ENCODE measurements at regions not wholly inside any gene's neighbourhood (a gene's known extent, or its start where the extent isn't known, plus 50 kb on each side); places are given as distances from the start of the nearest gene placed in this dataset.
"Not testable (repeated sequence)": the region's sequence is repeated elsewhere in the genome, so short reads cannot be mapped to it uniquely, and the experiment has no call there.

DNA sequence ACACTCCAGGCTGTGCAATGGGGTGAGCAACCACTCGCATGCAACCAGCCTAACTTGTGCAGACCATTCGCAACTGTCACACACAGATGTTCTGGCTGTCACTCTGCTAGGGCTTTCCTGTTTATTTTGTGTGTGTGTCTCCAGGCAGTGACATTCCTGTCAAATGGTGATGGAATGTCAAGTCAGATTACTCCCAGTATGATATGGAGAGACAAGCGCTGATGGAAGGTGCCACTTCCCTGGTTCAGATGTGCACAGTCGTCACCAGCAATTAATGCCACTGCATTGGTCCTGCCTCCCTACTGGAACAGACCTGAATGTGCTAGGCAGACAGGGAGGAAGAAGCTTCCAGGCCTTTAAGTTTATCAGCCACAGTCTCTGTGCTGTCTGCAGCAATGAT lies 442.4 kb upstream of the ISX start:
- H2AFZ ChIP-seq (ENCODE audit: insufficient read depth, low read depth, low read length, poor library complexity, severe bottlenecking): no peak overlapping the region
- ATAC-seq (ENCODE audit: low read depth) (no peak), DNase-seq (no peak)
- no peaks in the 10 kb centered on the region for H3K27me3 ChIP-seq (replicated peaks in 1 of 4; ENCODE audit: control extremely low read depth in 1 of 4, control insufficient read depth in 3 of 4, insufficient read depth in 4 of 4, low read length in 3 of 4)
- ChIA-PET POLR2A (no interaction called here), CTCF (no interaction called here)
- Mint-ChIP-seq H3K4me3 (no peak overlapping the region), H3K9me3 (ENCODE audit: insufficient read depth) (no peaks in the 10 kb centered on the region), H3K27me3 (no peaks in the 10 kb centered on the region), H3K27ac (no peak overlapping the region), H3K4me1 (no peaks in the 10 kb centered on the region)
- H4K20me1 ChIP-seq (ENCODE audit: control insufficient read depth, insufficient read depth, low read length, poor library complexity, severe bottlenecking): no peaks in the 10 kb centered on the region
- WGBS (ENCODE audit: insufficient coverage): 100% methylated on average over 3 of the region's 4 CpGs
- intact Hi-C loops (cut with micrococcal nuclease): no loop called here
- H3K36me3 ChIP-seq (replicated peaks in 1 of 2; ENCODE audit: control extremely low read depth in 1 of 2, control insufficient read depth in 1 of 2, extremely low read depth in 1 of 2, insufficient read depth in 2 of 2, low read length in 1 of 2): no peaks in the 10 kb centered on the region
- H3K9ac ChIP-seq (ENCODE audit: low read length): no peak overlapping the region
- no peak overlapping the region for H3K4me2 ChIP-seq (replicated peaks; ENCODE audit: low read depth, low read length, poor library complexity, severe bottlenecking)
- H3K4me1 ChIP-seq (ENCODE audit: control insufficient read depth in 2 of 2, insufficient read depth in 2 of 2, low read length in 2 of 2): no peaks in the 10 kb centered on the region
- TF ChIP-seq EZH2 (IDR thresholded peaks at IDR 0.05; ENCODE audit: borderline replicate concordance, insufficient read depth, low read depth, low read length, poor library complexity, severe bottlenecking) (no peak), CTCF (IDR thresholded peaks at IDR 0.05) (no peak)
- H3K79me2 ChIP-seq (ENCODE audit: control insufficient read depth, insufficient read depth, low read length): no peaks in the 10 kb centered on the region
- no peak overlapping the region for H3K27ac ChIP-seq (ENCODE audit: low read length in 2 of 2)
- H3K4me3 ChIP-seq (ENCODE audit: control extremely low read depth in 1 of 5, extremely low read depth in 1 of 5, insufficient read depth in 1 of 5, low read depth in 2 of 5, low read length in 4 of 5): no peak overlapping the region
- peaks cover 0 to 3% (median 0%) of the 10 kb centered on the region in 3 donors for H3K9me3 ChIP-seq (ENCODE audit: control extremely low read depth in 1 of 3, control insufficient read depth in 2 of 3, insufficient read depth in 1 of 3, low read length in 2 of 3)

- H3K4me3 Mint-ChIP-seq, POLR2A ChIA-PET, CTCF ChIA-PET: not testable (repeated sequence)
Observed at GRCh38 chr22:34625892-34626291, 440.1 kb upstream of the ISX start.

More at GRCh38 chr22:34625892-34626291, 440.1 kb upstream of the ISX start:
- H3K9me3 ChIP-seq (ENCODE audit: control extremely low read depth in 1 of 3, control insufficient read depth in 2 of 3, insufficient read depth in 1 of 3, low read length in 2 of 3); H3K4me1 Mint-ChIP-seq; H3K9me3 Mint-ChIP-seq (ENCODE audit: insufficient read depth); H3K4me1 ChIP-seq (ENCODE audit: control insufficient read depth in 2 of 2, insufficient read depth in 2 of 2, low read length in 2 of 2); H3K27me3 Mint-ChIP-seq; H3K79me2 ChIP-seq (ENCODE audit: control insufficient read depth, insufficient read depth, low read length); ATAC-seq (ENCODE audit: low read depth); H3K27ac ChIP-seq (ENCODE audit: low read length in 2 of 2); H3K4me3 ChIP-seq (ENCODE audit: control extremely low read depth in 1 of 5, extremely low read depth in 1 of 5, insufficient read depth in 1 of 5, low read depth in 2 of 5, low read length in 4 of 5); intact Hi-C loops (cut with micrococcal nuclease); H3K27ac Mint-ChIP-seq; DNase-seq; H4K20me1 ChIP-seq (ENCODE audit: control insufficient read depth, insufficient read depth, low read length, poor library complexity, severe bottlenecking); H3K4me2 ChIP-seq (replicated peaks; ENCODE audit: low read depth, low read length, poor library complexity, severe bottlenecking); H2AFZ ChIP-seq (ENCODE audit: insufficient read depth, low read depth, low read length, poor library complexity, severe bottlenecking); H3K9ac ChIP-seq (ENCODE audit: low read length); H3K27me3 ChIP-seq (replicated peaks in 1 of 4; ENCODE audit: control extremely low read depth in 1 of 4, control insufficient read depth in 3 of 4, insufficient read depth in 4 of 4, low read length in 3 of 4); H3K36me3 ChIP-seq (replicated peaks in 1 of 2; ENCODE audit: control extremely low read depth in 1 of 2, control insufficient read depth in 1 of 2, extremely low read depth in 1 of 2, insufficient read depth in 2 of 2, low read length in 1 of 2): not testable (repeated sequence)
- WGBS (ENCODE audit: insufficient coverage): 100% methylated on average over 2 of the region's 30 CpGs

Data from B cell (primary cell).